SK-N-SH treated with all-trans-retinoic acid at 6 μM for 48 hours (cell line): ENCODE measurements at regions not wholly inside any gene's neighbourhood (a gene's known extent, or its start where the extent isn't known, plus 50 kb on each side); places are given as distances from the start of the nearest gene placed in this dataset.
A peak's percentile ranks its signal among the peaks of the same experiment; 100 is the strongest.

ENCODE experiments used
- ATAC-seq: fragments of 200-7000 bp; cut with Tn5 transposase; 3 replicates; pipeline ENCODE4 v1.9.1; 2020; ENCODE audit warnings: mild to moderate bottlenecking, moderate library complexity
- ARNTL ChIP-seq: fragments of 450-650 bp; formaldehyde crosslinking; IDR thresholded peaks from 2 replicates; pipeline ENCODE4 v1.5.0; 2020; ENCODE audit warnings: low read depth, mild to moderate bottlenecking, moderate library complexity, borderline replicate concordance
- BACH2 ChIP-seq: fragments of 250-450 bp; sonication (Bioruptor Pico); IDR thresholded peaks from 2 replicates; pipeline ENCODE4 v1.9.0; 2021; ENCODE audit warnings: mild to moderate bottlenecking, borderline replicate concordance
- CREB5 ChIP-seq: fragments of 250-450 bp; sonication (Bioruptor Pico); IDR thresholded peaks from 2 replicates; pipeline ENCODE4 v1.5.1; 2020; ENCODE audit warnings: low read depth, mild to moderate bottlenecking, moderate library complexity
- CSDC2 ChIP-seq: fragments of 250-450 bp; sonication (Bioruptor Pico); IDR thresholded peaks from 2 replicates; pipeline ENCODE4 v1.5.0; 2020; ENCODE audit warnings: mild to moderate bottlenecking, moderate library complexity
- CSRNP3 ChIP-seq: fragments of 250-450 bp; sonication (Bioruptor Pico); IDR thresholded peaks from 2 replicates; pipeline ENCODE4 v1.5.1; 2021; ENCODE audit warnings: mild to moderate bottlenecking, moderate library complexity
- ESRRG ChIP-seq: fragments of 250-450 bp; sonication (Bioruptor Pico); IDR thresholded peaks from 2 replicates; pipeline ENCODE4 v1.6.1; 2021; ENCODE audit warnings: mild to moderate bottlenecking
- GLIS3 ChIP-seq: fragments of 250-450 bp; sonication (Bioruptor Pico); IDR thresholded peaks from 2 replicates; pipeline ENCODE4 v1.5.0; 2020; ENCODE audit warnings: mild to moderate bottlenecking, moderate library complexity
- ISL1 ChIP-seq: fragments of 250-450 bp; sonication (Bioruptor Pico); IDR thresholded peaks from 2 replicates; pipeline ENCODE4 v2.1.2; 2022; ENCODE audit warnings: mild to moderate bottlenecking, moderate library complexity
- OSR1 ChIP-seq: fragments of 250-450 bp; sonication (Bioruptor Pico); IDR thresholded peaks from 2 replicates; pipeline ENCODE4 v1.8.0; 2022; ENCODE audit warnings: moderate library complexity, mild to moderate bottlenecking, inconsistent platforms
- PPARA ChIP-seq: fragments of 250-450 bp; sonication (Bioruptor Pico); IDR thresholded peaks from 2 replicates; pipeline ENCODE4 v1.5.0; 2020; ENCODE audit warnings: mild to moderate bottlenecking, borderline replicate concordance
- RARB ChIP-seq: fragments of 250-450 bp; sonication (Bioruptor Pico); IDR thresholded peaks from 2 replicates; pipeline ENCODE4 v1.8.0; 2021; ENCODE audit warnings: mild to moderate bottlenecking, moderate library complexity
- SNAI2 ChIP-seq: fragments of 250-450 bp; sonication (Bioruptor Pico); IDR thresholded peaks from 2 replicates; pipeline ENCODE4 v1.5.0; 2020; ENCODE audit warnings: mild to moderate bottlenecking, moderate library complexity
- TCF4 ChIP-seq: fragments of 250-450 bp; sonication (Bioruptor Pico); IDR thresholded peaks from 2 replicates; pipeline ENCODE4 v1.8.0; 2021; ENCODE audit warnings: mild to moderate bottlenecking, moderate library complexity, borderline replicate concordance
- TOX ChIP-seq: fragments of 250-450 bp; sonication (Bioruptor Pico); IDR thresholded peaks from 2 replicates; pipeline ENCODE4 v1.8.0; 2021; ENCODE audit warnings: mild to moderate bottlenecking, moderate library complexity, borderline replicate concordance
- TSHZ2 ChIP-seq: fragments of 250-450 bp; sonication (Bioruptor Pico); IDR thresholded peaks from 2 replicates; pipeline ENCODE4 v1.5.0; 2020; ENCODE audit warnings: mild to moderate bottlenecking, moderate library complexity
- ZC3H10 ChIP-seq: fragments of 250-450 bp; sonication (Bioruptor Pico); IDR thresholded peaks from 2 replicates; pipeline ENCODE4 v1.5.1; 2021; ENCODE audit warnings: mild to moderate bottlenecking, moderate library complexity
- ZFP3 ChIP-seq: fragments of 250-450 bp; sonication (Bioruptor Pico); IDR thresholded peaks from 2 replicates; pipeline ENCODE4 v1.5.0; 2020; ENCODE audit warnings: mild to moderate bottlenecking, moderate library complexity
- ZFP30 ChIP-seq: fragments of 450-650 bp; formaldehyde crosslinking; IDR thresholded peaks from 2 replicates; pipeline ENCODE4 v1.5.0; 2022; ENCODE audit warnings: mild to moderate bottlenecking, moderate library complexity
- ZNF565 ChIP-seq: fragments of 450-650 bp; formaldehyde crosslinking; conservative IDR thresholded peaks from 2 replicates; pipeline ENCODE4 v1.5.0; 2020; ENCODE audit warnings: low read depth, mild to moderate bottlenecking, moderate library complexity
- ZNF70 ChIP-seq: fragments of 450-650 bp; formaldehyde crosslinking; IDR thresholded peaks from 2 replicates; pipeline ENCODE4 v1.5.0; 2020; ENCODE audit warnings: mild to moderate bottlenecking, moderate library complexity
- ZNF8 ChIP-seq: fragments of 450-650 bp; formaldehyde crosslinking; IDR thresholded peaks from 2 replicates; pipeline ENCODE4 v1.5.0; 2020; ENCODE audit warnings: mild to moderate bottlenecking, moderate library complexity

- no peak for TF ChIP-seq ZNF8 (CRISPR knock-in tag)
- no peak for TF ChIP-seq TCF4 (CRISPR knock-in tag)
- TF ChIP-seq OSR1 (CRISPR knock-in tag): no peak
- TF ChIP-seq CSDC2 (CRISPR knock-in tag): no peak
- TF ChIP-seq GLIS3: no peak
- no peak for TF ChIP-seq ZFP30
- peak; percentile 69 for ATAC-seq
Observed at GRCh38 chr12:59040656-59041055, 120.4 kb upstream of the LRIG3 start.

- no peak for TF ChIP-seq PPARA
- no peak for TF ChIP-seq ESRRG (CRISPR knock-in tag)
- ATAC-seq: no peak
Observed at GRCh38 chr12:59040043-59040442, 119.7 kb upstream of the LRIG3 start.

GRCh38 chr12:59039005-59039404 lies 118.7 kb upstream of the LRIG3 start:
- no peak for ATAC-seq
- TF ChIP-seq ARNTL (CRISPR knock-in tag) (no peak), TSHZ2 (CRISPR knock-in tag) (no peak), ESRRG (CRISPR knock-in tag) (no peak), ZNF8 (CRISPR knock-in tag) (no peak), ZFP30 (no peak), ZC3H10 (CRISPR knock-in tag) (no peak)
- TF ChIP-seq, all 23 proteins: peak for 0

- TF ChIP-seq ZNF8 (CRISPR knock-in tag): no peak
- TF ChIP-seq CSRNP3 (CRISPR knock-in tag): no peak
- no peak for TF ChIP-seq ZNF565 (CRISPR knock-in tag)
- TF ChIP-seq, all 23 proteins: peak for 0
- no peak for ATAC-seq
Observed at GRCh38 chr12:59036973-59037762, 116.9 kb upstream of the LRIG3 start.

GRCh38 chr12:59036347-59036746 lies 116.0 kb upstream of the LRIG3 start:
- TF ChIP-seq PPARA: no peak
- TF ChIP-seq RARB (CRISPR knock-in tag): no peak
- no peak for TF ChIP-seq TCF4 (CRISPR knock-in tag)
- no peak for TF ChIP-seq ZNF70 (CRISPR knock-in tag)
- TF ChIP-seq ZNF565 (CRISPR knock-in tag): no peak
- TF ChIP-seq ESRRG (CRISPR knock-in tag): no peak
- no peak for TF ChIP-seq SNAI2
- TF ChIP-seq ZNF8 (CRISPR knock-in tag): no peak
- no peak for TF ChIP-seq CSDC2 (CRISPR knock-in tag)
- TF ChIP-seq ISL1 (CRISPR knock-in tag): no peak
- ATAC-seq: no peak

GRCh38 chr12:59031313-59031712 lies 111.0 kb upstream of the LRIG3 start:
- TF ChIP-seq TOX (CRISPR knock-in tag): no peak
- no peak for TF ChIP-seq ISL1 (CRISPR knock-in tag)
- no peak for TF ChIP-seq GLIS3
- TF ChIP-seq PPARA: no peak
- no peak for TF ChIP-seq ESRRG (CRISPR knock-in tag)
- no peak for TF ChIP-seq CSRNP3 (CRISPR knock-in tag)
- no peak for TF ChIP-seq ZFP3
- TF ChIP-seq RARB (CRISPR knock-in tag): no peak
- TF ChIP-seq ZNF70 (CRISPR knock-in tag): no peak
- no peak for TF ChIP-seq ARNTL (CRISPR knock-in tag)
- no peak for TF ChIP-seq SNAI2
- no peak for TF ChIP-seq BACH2
- TF ChIP-seq ZNF8 (CRISPR knock-in tag): no peak
- TF ChIP-seq TCF4 (CRISPR knock-in tag): no peak
- no peak for TF ChIP-seq OSR1 (CRISPR knock-in tag)
- TF ChIP-seq CREB5: no peak
- ATAC-seq: no peak
